Lower lobe of right lung (tissue), 2 donors: ENCODE measurements at regions not wholly inside any gene's neighbourhood (a gene's known extent, or its start where the extent isn't known, plus 50 kb on each side); places are given as distances from the start of the nearest gene placed in this dataset.
"Not testable (repeated sequence)": the region's sequence is repeated elsewhere in the genome, so short reads cannot be mapped to it uniquely, and the experiment has no call there.

ENCODE experiments used
- ATAC-seq, 2 donors: fragments of 200-7000 bp; cut with Tn5 transposase; one replicate each; pipeline ENCODE4 v1.9.1; 2020 to 2022; ENCODE audit warnings: mild to moderate bottlenecking in 2 of 2, moderate library complexity in 2 of 2
- DNase-seq: peaks from one replicate; pipeline ENCODE4 v3.0.0-alpha.2; 2020
- H3K27ac ChIP-seq: fragments of 200-600 bp; one replicate; pipeline ENCODE4 v1.8.0; 2022
- H3K27me3 ChIP-seq: fragments of 200-600 bp; one replicate; pipeline ENCODE4 v1.8.0; 2022; ENCODE audit warnings: low read depth
- H3K36me3 ChIP-seq: fragments of 200-600 bp; one replicate; pipeline ENCODE4 v1.8.0; 2022; ENCODE audit warnings: mild to moderate bottlenecking
- H3K4me1 ChIP-seq: fragments of 200-600 bp; one replicate; pipeline ENCODE4 v1.8.0; 2022
- H3K4me3 ChIP-seq: fragments of 200-600 bp; one replicate; pipeline ENCODE4 v1.8.0; 2022; ENCODE audit warnings: mild to moderate bottlenecking
- H3K9me3 ChIP-seq: fragments of 200-600 bp; one replicate; pipeline ENCODE4 v1.8.0; 2022
- CTCF ChIP-seq: fragments of 200-600 bp; IDR thresholded peaks from one replicate; pipeline ENCODE4 v1.8.0; 2022; ENCODE audit warnings: antibody characterized with exemption, mild to moderate bottlenecking
- intact Hi-C: fragments of 100-400 bp; cut with DNase I; formaldehyde crosslinking; loops from one replicate; pipeline ENCODE4 v1.11.0; 2022
- donor health status: DM: no; HTN: yes; CAD: no; lungs with severe emphysema.

GRCh38 chr6:170006071-170006899 is 254.9 kb downstream of the ERMARD start:
- Histone ChIP-seq H3K27ac (no peak overlapping the region), H3K4me1 (peaks cover 10% of the 10 kb centered on the region), H3K36me3 (no peaks in the 10 kb centered on the region), H3K9me3 (peaks cover 11% of the 10 kb centered on the region), H3K4me3 (no peak overlapping the region), H3K27me3 (peaks cover 6% of the 10 kb centered on the region)
- intact Hi-C loops = no loop called here
- no peak for DNase-seq
- no peak for TF ChIP-seq CTCF
- ATAC-seq = peak in 1 of 2 donors; percentile 21

DNA sequence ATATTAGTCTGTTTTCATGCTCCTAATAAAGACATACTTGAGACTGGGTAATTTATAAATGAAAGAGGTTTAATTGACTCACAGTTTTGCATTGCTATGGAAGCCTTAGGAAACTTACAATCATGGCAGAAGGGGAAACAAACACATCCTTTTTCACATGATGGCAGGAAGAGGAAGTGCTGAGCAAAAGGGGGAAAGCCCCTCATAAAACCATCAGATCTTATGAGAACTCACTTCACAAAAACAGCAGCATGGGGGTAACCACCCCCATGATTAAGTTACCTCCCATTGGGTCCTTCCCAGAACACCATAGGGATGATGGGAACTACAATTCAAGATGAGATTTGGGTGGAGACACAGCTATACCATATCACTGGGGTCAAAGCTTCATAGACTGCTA is 254.2 kb downstream of the ERMARD start:
- Histone ChIP-seq H3K4me1 (peaks cover 3% of the 10 kb centered on the region), H3K9me3 (peaks cover 11% of the 10 kb centered on the region), H3K27ac (no peak overlapping the region), H3K27me3 (peaks cover 6% of the 10 kb centered on the region), H3K36me3 (no peaks in the 10 kb centered on the region), H3K4me3 (no peak overlapping the region)
- ATAC-seq (no peak), DNase-seq (no peak)
- intact Hi-C loops = no loop called here
- TF ChIP-seq CTCF = no peak

DNA sequence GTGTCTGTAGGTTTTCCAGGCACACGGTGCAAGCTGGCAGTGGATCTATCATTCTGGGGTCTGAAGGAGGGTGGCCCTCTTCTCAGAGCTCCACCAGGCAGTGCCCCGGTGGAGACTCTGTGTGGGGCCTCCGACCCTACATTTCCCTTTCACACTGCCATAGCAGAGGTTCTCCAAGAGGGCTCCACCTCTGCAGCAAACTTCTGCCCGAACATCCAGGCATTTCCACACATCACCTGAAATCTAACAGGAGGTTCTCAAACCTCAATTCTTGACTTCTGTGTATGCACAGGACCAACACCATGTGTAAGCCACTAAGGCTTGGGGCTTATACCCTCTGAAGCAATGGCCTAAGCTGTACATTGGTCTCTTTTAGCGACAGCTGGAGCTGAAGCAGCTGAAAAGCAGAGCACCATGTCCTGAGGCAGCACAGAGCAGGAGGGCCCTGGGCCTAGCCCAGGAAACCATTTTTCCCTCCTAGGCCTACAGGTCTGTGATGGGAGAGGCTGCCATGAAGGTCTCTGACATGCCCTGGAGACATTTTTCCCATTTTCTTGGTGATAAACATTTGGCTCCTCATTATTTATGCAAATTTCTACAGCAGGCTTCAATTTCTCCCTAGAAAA is 253.3 kb downstream of the ERMARD start:
- DNase-seq (no peak), ATAC-seq (no peak)

DNA sequence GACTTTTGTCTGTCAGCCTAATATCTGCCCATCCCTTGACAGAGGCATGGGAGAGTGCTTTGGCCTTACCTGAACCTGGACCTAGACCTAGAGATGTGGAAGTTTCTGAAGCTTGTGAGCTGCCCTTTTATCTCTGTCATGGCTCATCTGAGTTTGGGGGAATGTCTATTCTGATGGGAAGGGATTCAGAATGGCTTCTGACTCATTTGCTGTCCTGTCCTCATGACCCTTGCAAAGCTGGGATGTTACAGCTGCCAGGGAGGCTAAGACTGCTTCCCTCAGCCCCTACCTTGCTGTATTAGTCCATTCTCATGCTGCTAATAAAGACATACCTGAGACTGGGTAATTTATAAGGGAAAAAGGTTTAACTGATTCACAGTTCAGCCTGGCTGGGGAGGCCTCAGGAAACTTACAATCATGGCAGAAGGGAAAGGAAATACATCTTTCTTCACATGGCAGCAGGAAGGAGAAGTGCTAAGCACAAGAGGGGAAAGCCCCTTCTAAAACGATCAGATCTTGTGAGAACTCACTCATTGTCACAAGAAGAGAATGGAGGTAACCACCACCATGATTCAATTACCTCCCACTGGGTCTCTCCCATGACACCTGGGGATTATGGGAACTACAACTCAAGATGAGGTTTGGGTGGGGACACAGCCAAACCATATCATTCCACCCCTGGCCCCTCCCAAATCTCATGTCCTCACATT is 252.2 kb downstream of the ERMARD start:
- Histone ChIP-seq H3K9me3 (peaks cover 11% of the 10 kb centered on the region), H3K4me3 (no peak overlapping the region), H3K36me3 (no peaks in the 10 kb centered on the region), H3K27ac (no peak overlapping the region), H3K4me1 (no peaks in the 10 kb centered on the region), H3K27me3 (peaks cover 6% of the 10 kb centered on the region)
- ATAC-seq (no peak), DNase-seq (no peak)
- intact Hi-C loops = no loop called here
- no peak for TF ChIP-seq CTCF

More for the DNA sequence above, 253.3 kb downstream of the ERMARD start:
- TF ChIP-seq CTCF = no peak
- Histone ChIP-seq H3K36me3 (no peaks in the 10 kb centered on the region), H3K27ac (no peak overlapping the region), H3K4me3 (no peak overlapping the region), H3K9me3 (peaks cover 11% of the 10 kb centered on the region), H3K4me1 (no peaks in the 10 kb centered on the region), H3K27me3 (peaks cover 6% of the 10 kb centered on the region)
- intact Hi-C loops = no loop called here

GRCh38 chr6:170003027-170003426 is 251.6 kb downstream of the ERMARD start:
- intact Hi-C loops = no loop called here
- no peak for ATAC-seq
- no peak for DNase-seq
- H3K9me3 ChIP-seq = peaks cover 11% of the 10 kb centered on the region
- H3K36me3 ChIP-seq = no peaks in the 10 kb centered on the region
- peak; percentile 17 for TF ChIP-seq CTCF
- H3K27me3 ChIP-seq = peaks cover 2% of the 10 kb centered on the region
- H3K4me3 ChIP-seq = no peak overlapping the region
- no peaks in the 10 kb centered on the region for H3K4me1 ChIP-seq
- no peak overlapping the region for H3K27ac ChIP-seq

GRCh38 chr6:170001782-170002181 is 250.4 kb downstream of the ERMARD start:
- H3K36me3 ChIP-seq, DNase-seq, H3K4me1 ChIP-seq, H3K27me3 ChIP-seq, H3K4me3 ChIP-seq, intact Hi-C loops, H3K27ac ChIP-seq, ATAC-seq: not testable (repeated sequence)
- peaks cover 11% of the 10 kb centered on the region for H3K9me3 ChIP-seq
